ENCODE measurements at regions not wholly inside any gene's neighbourhood (a gene's known extent, or its start where the extent isn't known, plus 50 kb on each side); places are given as distances from the start of the nearest gene placed in this dataset.
"Not testable (repeated sequence)": the region's sequence is repeated elsewhere in the genome, so short reads cannot be mapped to it uniquely, and the experiment has no call there.

- H3K9ac ChIP-seq (ENCODE audit: low read length): no peak overlapping the region
Observed at GRCh38 chr4:131450572-131451209, 1698.4 kb upstream of the PCDH10 start.

DNA sequence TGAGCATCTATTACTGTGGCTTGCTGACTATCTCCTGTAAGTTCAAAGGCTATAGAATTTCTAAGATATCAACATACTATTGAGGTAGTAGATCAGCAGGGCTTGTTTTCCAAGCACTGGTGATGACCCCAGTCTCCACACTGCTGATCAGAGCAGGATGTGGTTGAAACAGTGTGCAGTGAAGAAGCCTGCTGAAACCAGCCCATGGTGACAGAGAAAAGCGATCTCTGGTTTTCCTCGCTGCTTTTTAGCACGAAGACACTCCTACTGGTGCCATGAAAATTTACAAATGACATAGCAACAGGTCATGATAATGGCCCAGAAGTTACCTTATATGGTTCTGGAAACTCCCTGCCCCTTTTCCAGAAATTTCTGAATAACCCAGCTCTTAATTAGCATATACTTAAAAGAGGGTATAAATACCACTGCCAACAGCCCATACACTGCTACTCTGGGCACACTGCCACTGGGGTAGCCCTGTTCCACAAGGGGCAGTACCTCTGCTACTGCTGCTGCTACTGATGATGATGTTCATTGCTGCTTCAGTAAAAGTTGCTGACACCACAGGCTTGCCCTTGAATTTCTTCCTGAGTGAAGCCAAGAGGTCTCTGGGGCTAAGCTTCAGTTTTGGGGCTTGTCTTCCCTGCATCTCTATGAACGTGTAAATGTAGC, 1689.5 kb upstream of the PCDH10 start:
- H4K8ac ChIP-seq (ENCODE audit: low read depth, low read length): peak overlapping the region; percentile 76
- no peak overlapping the region for H3K9ac ChIP-seq (ENCODE audit: low read length)
- no peaks in the 10 kb centered on the region for H3K79me2 ChIP-seq (ENCODE audit: control insufficient read depth, insufficient read depth, low read length)
- H3K4me2 ChIP-seq (ENCODE audit: low read length): no peak overlapping the region
- no peak overlapping the region for H4K5ac ChIP-seq (ENCODE audit: low read length)
- DNase-seq: peak; percentile 14
- H3K4ac ChIP-seq (ENCODE audit: low read depth, low read length): no peak overlapping the region
- no peak overlapping the region for H2BK5ac ChIP-seq (ENCODE audit: low read length)
- WGBS (ENCODE audit: extremely low coverage, insufficient coverage, low lambda C conversion rate): no CpG with 5 or more reads among the region's 4 CpGs
- H3K27ac ChIP-seq (ENCODE audit: low read depth, low read length): no peak overlapping the region
- H3K36me3 ChIP-seq (ENCODE audit: control insufficient read depth, insufficient read depth, low read length): no peaks in the 10 kb centered on the region
- no peak overlapping the region for H2BK15ac ChIP-seq (replicated peaks; ENCODE audit: low read depth)
- no peak overlapping the region for H2AK5ac ChIP-seq (ENCODE audit: low read length)
- no peak overlapping the region for H3K23ac ChIP-seq (ENCODE audit: low read length)
- H3K27me3 ChIP-seq (ENCODE audit: insufficient read depth, low read length, poor library complexity): no peaks in the 10 kb centered on the region
- H3K4me1 ChIP-seq (ENCODE audit: control insufficient read depth, low read depth, low read length): no peaks in the 10 kb centered on the region
- H3K18ac ChIP-seq (ENCODE audit: low read length): no peak overlapping the region
- no peak overlapping the region for H3K4me3 ChIP-seq (ENCODE audit: low read length)
- no peak overlapping the region for H2BK120ac ChIP-seq (ENCODE audit: low read depth, low read length)
- H3K56ac ChIP-seq (ENCODE audit: low read length): no peak overlapping the region
- no peaks in the 10 kb centered on the region for H3K79me1 ChIP-seq (ENCODE audit: low read length)

More at GRCh38 chr4:131450572-131451209, 1698.4 kb upstream of the PCDH10 start:
- no peaks in the 10 kb centered on the region for H3K36me3 ChIP-seq (ENCODE audit: control insufficient read depth, insufficient read depth, low read length)
- no CpG with 5 or more reads among the region's 1 CpG for WGBS (ENCODE audit: extremely low coverage, insufficient coverage, low lambda C conversion rate)
- no peaks in the 10 kb centered on the region for H3K79me2 ChIP-seq (ENCODE audit: control insufficient read depth, insufficient read depth, low read length)
- no peak overlapping the region for H4K8ac ChIP-seq (ENCODE audit: low read depth, low read length)
- no peaks in the 10 kb centered on the region for H3K79me1 ChIP-seq (ENCODE audit: low read length)
- H2BK120ac ChIP-seq (ENCODE audit: low read depth, low read length): no peak overlapping the region
- no peak overlapping the region for H3K27ac ChIP-seq (ENCODE audit: low read depth, low read length)
- H3K18ac ChIP-seq (ENCODE audit: low read length): no peak overlapping the region
- no peaks in the 10 kb centered on the region for H3K4me1 ChIP-seq (ENCODE audit: control insufficient read depth, low read depth, low read length)
- H3K4ac ChIP-seq (ENCODE audit: low read depth, low read length): no peak overlapping the region
- no peak overlapping the region for H3K4me2 ChIP-seq (ENCODE audit: low read length)
- H3K56ac ChIP-seq (ENCODE audit: low read length): no peak overlapping the region
- H3K4me3 ChIP-seq (ENCODE audit: low read length): no peak overlapping the region
- H4K5ac ChIP-seq (ENCODE audit: low read length): no peak overlapping the region
- H2BK5ac ChIP-seq (ENCODE audit: low read length): no peak overlapping the region
- no peak overlapping the region for H2BK15ac ChIP-seq (replicated peaks; ENCODE audit: low read depth)
- no peaks in the 10 kb centered on the region for H3K27me3 ChIP-seq (ENCODE audit: insufficient read depth, low read length, poor library complexity)
- no peak overlapping the region for H2AK5ac ChIP-seq (ENCODE audit: low read length)
- no peak for DNase-seq
- H3K23ac ChIP-seq (ENCODE audit: low read length): no peak overlapping the region

DNA sequence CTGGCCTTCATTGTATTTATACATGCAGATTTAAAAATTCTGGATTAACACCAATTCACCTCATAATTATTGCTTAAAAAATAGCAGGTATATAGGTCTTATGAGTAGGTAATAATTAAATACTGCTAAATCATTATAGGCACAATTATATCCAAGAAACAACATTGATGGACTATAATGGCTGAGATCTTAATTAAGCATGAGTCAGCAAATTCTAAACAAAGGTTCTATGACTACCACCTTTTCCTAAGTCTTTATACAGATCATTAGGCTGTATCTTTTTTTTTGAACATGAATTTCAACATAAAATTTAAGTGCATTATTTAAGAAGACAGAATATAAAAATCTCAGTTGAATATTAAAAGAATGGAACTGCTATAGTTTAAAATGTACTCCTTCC, 1678.7 kb upstream of the PCDH10 start:
- Histone ChIP-seq H2BK120ac (ENCODE audit: low read depth, low read length) (no peak overlapping the region), H3K4me1 (ENCODE audit: control insufficient read depth, low read depth, low read length) (no peaks in the 10 kb centered on the region)
- DNase-seq: no peak

DNA sequence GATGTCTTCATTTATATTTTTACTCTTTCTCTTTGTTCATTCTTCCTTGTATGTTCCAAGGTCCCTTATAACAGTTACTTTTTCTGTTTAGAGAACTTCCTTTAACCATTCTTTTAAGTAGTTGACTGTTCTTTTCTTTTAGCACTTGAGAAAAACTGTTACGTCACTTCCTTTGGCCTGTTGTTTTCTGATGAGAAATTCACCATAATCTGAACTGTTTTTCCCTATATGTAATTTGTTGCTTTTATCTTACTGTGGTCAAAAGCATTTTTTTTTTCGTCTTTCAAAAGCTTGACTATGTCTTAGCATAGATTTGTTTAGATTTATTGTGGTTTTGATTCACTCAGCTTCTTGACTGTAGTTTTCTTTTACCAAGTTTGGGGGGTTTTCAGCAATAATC, 1660.3 kb upstream of the PCDH10 start:
- H3K79me1 ChIP-seq (ENCODE audit: low read length): no peaks in the 10 kb centered on the region
- no peak overlapping the region for H3K18ac ChIP-seq (ENCODE audit: low read length)
- no peaks in the 10 kb centered on the region for H3K4me1 ChIP-seq (ENCODE audit: control insufficient read depth, low read depth, low read length)
- H3K4me3 ChIP-seq (ENCODE audit: low read length): no peak overlapping the region
- no peak for DNase-seq
- no peaks in the 10 kb centered on the region for H3K79me2 ChIP-seq (ENCODE audit: control insufficient read depth, insufficient read depth, low read length)
- no peak overlapping the region for H3K27ac ChIP-seq (ENCODE audit: low read depth, low read length)
- no peak overlapping the region for H4K8ac ChIP-seq (ENCODE audit: low read depth, low read length)
- H2BK120ac ChIP-seq (ENCODE audit: low read depth, low read length): no peak overlapping the region
- H4K5ac ChIP-seq (ENCODE audit: low read length): no peak overlapping the region
- no CpG with 5 or more reads among the region's 2 CpGs for WGBS (ENCODE audit: extremely low coverage, insufficient coverage, low lambda C conversion rate)
- no peak overlapping the region for H2BK15ac ChIP-seq (replicated peaks; ENCODE audit: low read depth)
- no peak overlapping the region for H3K23ac ChIP-seq (ENCODE audit: low read length)
- no peak overlapping the region for H2BK5ac ChIP-seq (ENCODE audit: low read length)
- H3K27me3 ChIP-seq (ENCODE audit: insufficient read depth, low read length, poor library complexity): no peaks in the 10 kb centered on the region
- H3K9ac ChIP-seq (ENCODE audit: low read length): no peak overlapping the region
- no peak overlapping the region for H3K4me2 ChIP-seq (ENCODE audit: low read length)
- H3K56ac ChIP-seq (ENCODE audit: low read length): no peak overlapping the region
- no peak overlapping the region for H2AK5ac ChIP-seq (ENCODE audit: low read length)
- H3K36me3 ChIP-seq (ENCODE audit: control insufficient read depth, insufficient read depth, low read length): no peaks in the 10 kb centered on the region
- no peak overlapping the region for H3K4ac ChIP-seq (ENCODE audit: low read depth, low read length)

More for the DNA sequence above, 1678.7 kb upstream of the PCDH10 start:
- no peak overlapping the region for H3K4me2 ChIP-seq (ENCODE audit: low read length)
- H3K18ac ChIP-seq (ENCODE audit: low read length): no peak overlapping the region
- H3K79me2 ChIP-seq (ENCODE audit: control insufficient read depth, insufficient read depth, low read length): no peaks in the 10 kb centered on the region
- H3K79me1 ChIP-seq (ENCODE audit: low read length): no peaks in the 10 kb centered on the region
- no peak overlapping the region for H3K4me3 ChIP-seq (ENCODE audit: low read length)
- no peak overlapping the region for H3K56ac ChIP-seq (ENCODE audit: low read length)
- H3K27me3 ChIP-seq (ENCODE audit: insufficient read depth, low read length, poor library complexity): no peaks in the 10 kb centered on the region
- H2AK5ac ChIP-seq (ENCODE audit: low read length): no peak overlapping the region
- H3K27ac ChIP-seq (ENCODE audit: low read depth, low read length): no peak overlapping the region
- no peak overlapping the region for H4K8ac ChIP-seq (ENCODE audit: low read depth, low read length)
- H3K23ac ChIP-seq (ENCODE audit: low read length): no peak overlapping the region
- H2BK15ac ChIP-seq (replicated peaks; ENCODE audit: low read depth): no peak overlapping the region
- no peak overlapping the region for H3K9ac ChIP-seq (ENCODE audit: low read length)
- H4K5ac ChIP-seq (ENCODE audit: low read length): no peak overlapping the region
- no peak overlapping the region for H2BK5ac ChIP-seq (ENCODE audit: low read length)
- no peaks in the 10 kb centered on the region for H3K36me3 ChIP-seq (ENCODE audit: control insufficient read depth, insufficient read depth, low read length)
- no peak overlapping the region for H3K4ac ChIP-seq (ENCODE audit: low read depth, low read length)

GRCh38 chr4:131496211-131496610, 1652.9 kb upstream of the PCDH10 start:
- not testable (repeated sequence) for H2AK5ac ChIP-seq (ENCODE audit: low read length); H3K4me3 ChIP-seq (ENCODE audit: low read length); H2BK15ac ChIP-seq (replicated peaks; ENCODE audit: low read depth); H3K4me1 ChIP-seq (ENCODE audit: control insufficient read depth, low read depth, low read length); H3K9ac ChIP-seq (ENCODE audit: low read length); H3K79me1 ChIP-seq (ENCODE audit: low read length); H3K23ac ChIP-seq (ENCODE audit: low read length); H3K4me2 ChIP-seq (ENCODE audit: low read length); H3K36me3 ChIP-seq (ENCODE audit: control insufficient read depth, insufficient read depth, low read length); H3K18ac ChIP-seq (ENCODE audit: low read length); H2BK5ac ChIP-seq (ENCODE audit: low read length); H3K27me3 ChIP-seq (ENCODE audit: insufficient read depth, low read length, poor library complexity); H3K79me2 ChIP-seq (ENCODE audit: control insufficient read depth, insufficient read depth, low read length); H4K8ac ChIP-seq (ENCODE audit: low read depth, low read length); H2BK120ac ChIP-seq (ENCODE audit: low read depth, low read length); H3K4ac ChIP-seq (ENCODE audit: low read depth, low read length); H3K27ac ChIP-seq (ENCODE audit: low read depth, low read length); H3K56ac ChIP-seq (ENCODE audit: low read length); H4K5ac ChIP-seq (ENCODE audit: low read length)
- peak; percentile 7 for DNase-seq
- WGBS (ENCODE audit: extremely low coverage, insufficient coverage, low lambda C conversion rate): no CpG with 5 or more reads among the region's 5 CpGs
